H54 (cell line): ENCODE measurements at regions not wholly inside any gene's neighbourhood (a gene's known extent, or its start where the extent isn't known, plus 50 kb on each side); places are given as distances from the start of the nearest gene placed in this dataset.

ENCODE experiments used
- DNase-seq: peaks from one replicate; pipeline ENCODE4 v3.0.0; 2011; ENCODE audit warnings: low spot score, mixed read lengths; ENCODE audit not compliant: insufficient read length
- FAIRE-seq: peaks from 3 replicates; lab custom pipeline; 2011; peaks lifted over from hg19 to GRCh38; lab: Jason Lieb, UNC
- POLR2A ChIP-seq: IDR thresholded peaks from 2 replicates; pipeline ENCODE4 v1.6.1; 2011; ENCODE audit warnings: low read depth, mild to moderate bottlenecking, low read length

- DNase-seq (no peak), FAIRE-seq (no peak)
- no peak for TF ChIP-seq POLR2A
Observed at GRCh38 chr2:11904941-11905340, 158.5 kb downstream of the LPIN1 start.

GRCh38 chr2:11907190-11907589 lies 160.8 kb downstream of the LPIN1 start:
- TF ChIP-seq POLR2A: no peak
- FAIRE-seq (no peak), DNase-seq (no peak)

DNA sequence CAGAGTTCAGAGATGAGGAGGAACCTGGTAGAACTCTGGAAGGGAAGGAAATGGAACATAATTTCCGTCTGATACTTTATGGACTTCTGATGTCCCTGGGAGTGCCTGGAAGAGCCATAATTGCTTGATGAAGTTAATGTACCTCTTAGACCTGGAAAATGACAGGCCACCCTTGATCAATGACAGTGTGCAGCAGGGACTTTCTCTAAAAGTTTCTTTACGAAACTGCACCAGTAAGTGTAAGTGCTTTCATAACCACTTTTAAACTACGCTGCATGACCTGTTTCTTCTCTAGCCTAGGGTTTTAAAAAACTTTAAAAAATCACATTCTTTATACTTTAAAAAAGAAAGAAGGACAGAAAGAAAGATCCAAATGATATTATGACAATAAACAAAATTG lies 164.5 kb downstream of the LPIN1 start:
- no peak for FAIRE-seq
- no peak for TF ChIP-seq POLR2A

GRCh38 chr2:11912980-11913379 lies 166.5 kb downstream of the LPIN1 start:
- DNase-seq (no peak), FAIRE-seq (no peak)
- TF ChIP-seq POLR2A: no peak

More for the DNA sequence above, 164.5 kb downstream of the LPIN1 start:
- no peak for DNase-seq

DNA sequence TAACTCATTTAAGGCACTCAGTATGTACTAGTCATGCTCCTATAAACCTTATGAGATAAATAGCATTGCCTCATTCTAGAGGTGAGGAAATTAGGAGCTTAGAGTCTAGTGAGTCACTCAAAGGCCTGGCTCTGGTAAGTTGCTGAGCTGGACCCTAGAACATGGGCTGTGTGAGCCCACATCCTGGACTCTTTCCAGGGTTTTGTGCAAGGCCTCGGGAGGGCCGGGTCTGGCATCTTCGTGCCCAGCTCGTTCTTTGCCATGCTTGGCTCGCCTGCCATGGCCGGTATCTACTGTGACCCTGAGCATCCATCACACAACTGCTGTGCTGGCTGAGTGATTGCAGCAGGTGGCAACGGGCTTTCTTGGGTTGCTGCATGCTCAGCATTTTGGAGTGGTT lies 168.0 kb downstream of the LPIN1 start:
- FAIRE-seq: no peak
- TF ChIP-seq POLR2A: no peak
- no peak for DNase-seq

DNA sequence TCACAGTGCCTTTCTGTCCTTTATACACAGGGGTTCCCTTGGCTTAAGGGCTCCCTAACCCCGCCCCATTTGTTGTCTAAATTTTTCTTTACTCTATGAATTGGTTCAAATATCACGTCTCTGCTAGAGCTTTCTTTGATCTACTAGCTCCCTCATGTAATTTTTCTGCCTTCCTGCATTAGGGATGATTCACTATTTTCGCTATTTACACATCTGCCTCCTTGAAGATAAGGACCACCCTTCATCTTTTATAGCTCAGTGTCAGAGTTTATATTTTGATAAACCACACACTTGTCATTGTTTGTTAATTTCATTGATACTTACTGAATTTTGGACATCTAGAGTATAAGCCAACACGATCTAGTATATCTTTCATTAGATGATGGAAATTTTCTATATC lies 169.2 kb downstream of the LPIN1 start:
- no peak for TF ChIP-seq POLR2A
- no peak for FAIRE-seq
- no peak for DNase-seq

DNA sequence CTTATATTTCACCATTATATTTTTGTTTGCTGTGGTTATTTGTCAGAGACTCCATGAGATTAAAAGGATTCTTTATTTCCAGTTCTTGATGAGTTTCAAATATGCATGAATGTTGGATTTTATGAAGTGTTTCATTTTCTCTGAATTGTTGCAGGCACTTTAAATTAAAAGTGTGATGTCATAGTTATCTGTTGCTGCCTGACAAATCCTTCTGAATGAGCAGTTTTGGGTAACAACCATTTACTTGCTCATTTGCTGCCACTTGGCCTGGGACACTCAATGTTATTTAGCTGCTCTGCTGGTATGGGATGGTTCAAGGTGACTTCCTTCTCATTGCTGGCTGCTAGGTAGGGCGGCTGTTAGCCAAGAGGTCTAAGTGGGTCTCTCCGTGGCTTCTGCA lies 173.5 kb downstream of the LPIN1 start:
- no peak for TF ChIP-seq POLR2A
- no peak for FAIRE-seq
- DNase-seq: no peak

- TF ChIP-seq POLR2A: no peak
- no peak for DNase-seq
- FAIRE-seq: no peak
Observed at GRCh38 chr2:11920993-11921583, 174.7 kb downstream of the LPIN1 start.

DNA sequence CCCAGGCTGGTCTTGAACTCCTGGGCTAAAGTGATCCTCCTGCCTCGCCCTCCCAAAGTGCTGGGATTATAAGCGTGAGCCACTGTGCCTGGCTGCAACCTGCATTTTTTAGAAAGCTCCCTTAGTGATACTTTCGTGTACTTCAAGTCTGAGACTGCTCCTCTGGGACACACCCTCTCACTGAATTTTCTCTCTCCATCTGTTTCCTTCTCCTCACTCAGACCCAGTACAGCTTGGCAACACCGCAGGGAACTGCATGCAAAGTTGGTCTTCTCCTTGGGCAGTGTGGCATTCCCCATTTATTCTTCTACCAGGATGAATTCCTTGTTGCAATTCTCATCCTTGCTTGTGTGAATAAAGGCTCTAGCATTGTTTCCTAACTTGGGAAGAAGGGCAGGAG lies 175.9 kb downstream of the LPIN1 start:
- DNase-seq (no peak), FAIRE-seq (no peak)
- TF ChIP-seq POLR2A: no peak

- TF ChIP-seq POLR2A: no peak
- FAIRE-seq: no peak
- no peak for DNase-seq
Observed at GRCh38 chr2:11923935-11924334, 177.5 kb downstream of the LPIN1 start.

DNA sequence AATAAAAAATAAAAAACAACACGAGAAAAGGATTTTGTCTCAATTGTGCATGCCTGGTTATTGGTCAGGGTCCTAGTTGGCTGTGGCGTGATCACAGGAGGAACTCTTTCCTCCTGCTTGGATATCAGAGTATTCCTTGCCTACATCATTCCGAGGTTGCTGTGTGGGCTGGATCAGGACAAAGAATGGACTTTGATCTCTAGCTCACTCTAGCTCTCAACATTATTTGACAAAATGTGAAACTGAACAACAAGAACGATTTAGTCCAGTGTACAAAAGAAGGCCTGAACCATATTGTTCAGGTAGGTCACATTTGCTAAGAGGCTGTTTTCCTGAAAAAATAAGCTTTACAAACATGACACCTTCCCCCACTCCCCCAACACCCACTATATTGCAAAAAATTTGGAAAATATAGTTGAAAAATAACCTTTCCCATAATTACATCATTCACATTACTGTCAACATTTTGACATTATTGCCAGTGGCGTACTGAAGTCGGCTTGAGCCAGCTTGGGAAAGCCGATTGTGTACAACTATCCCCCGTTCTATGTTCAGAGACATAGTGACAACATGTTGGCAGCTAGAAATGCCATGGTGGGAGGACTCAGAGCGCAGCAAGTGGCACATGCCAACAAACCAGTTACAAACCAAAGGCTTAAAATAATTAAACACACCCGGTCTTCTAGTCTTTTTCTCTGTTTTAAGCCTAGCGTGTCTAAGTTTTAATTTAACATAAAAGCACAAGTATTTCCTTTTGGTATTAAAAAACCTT lies 179.0 kb downstream of the LPIN1 start:
- FAIRE-seq (no peak), DNase-seq (no peak)

GRCh38 chr2:11930211-11930761 lies 183.9 kb downstream of the LPIN1 start:
- FAIRE-seq: no peak
- no peak for DNase-seq
- TF ChIP-seq POLR2A: no peak

More for the DNA sequence above, 179.0 kb downstream of the LPIN1 start:
- no peak for TF ChIP-seq POLR2A

DNA sequence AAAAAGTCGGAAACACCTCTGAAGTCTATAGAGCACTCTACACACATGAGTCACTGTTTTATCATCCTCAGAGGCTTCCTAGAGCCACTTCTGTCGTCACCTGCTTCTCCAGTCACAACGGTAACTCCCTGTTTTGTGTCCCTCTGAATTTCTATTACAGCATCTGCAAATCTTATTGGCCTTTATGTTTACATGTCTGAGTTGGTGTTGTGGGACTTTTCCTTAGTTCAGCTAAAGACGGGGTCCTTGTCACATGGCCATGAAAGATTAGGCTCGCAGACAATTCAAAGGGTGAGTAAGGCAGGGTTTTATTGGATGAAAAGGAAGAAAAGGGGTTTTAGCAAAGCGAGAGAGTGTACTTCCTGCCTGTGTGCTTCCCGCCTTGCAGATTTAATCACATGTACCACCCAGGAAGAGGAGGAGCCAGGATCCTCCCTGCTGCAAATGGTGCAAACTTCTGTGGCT lies 185.6 kb downstream of the LPIN1 start:
- DNase-seq (no peak), FAIRE-seq (no peak)
- TF ChIP-seq POLR2A: no peak

GRCh38 chr2:11932962-11933361 lies 186.5 kb downstream of the LPIN1 start:
- DNase-seq (no peak), FAIRE-seq (no peak)
- no peak for TF ChIP-seq POLR2A
